AG10803 (cell line): ENCODE measurements at regions not wholly inside any gene's neighbourhood (a gene's known extent, or its start where the extent isn't known, plus 50 kb on each side); places are given as distances from the start of the nearest gene placed in this dataset.
"Not testable (repeated sequence)": the region's sequence is repeated elsewhere in the genome, so short reads cannot be mapped to it uniquely, and the experiment has no call there.

Experiments
- DNase-seq: peaks from one replicate; pipeline ENCODE4 v3.0.0; 2010; ENCODE audit warnings: low read depth
- H3K4me3 ChIP-seq: 2 replicates; pipeline ENCODE4 v1.5.1; 2011; ENCODE audit warnings: mild to moderate bottlenecking, low read length, control low read depth
- CTCF ChIP-seq: conservative IDR thresholded peaks from 2 replicates; pipeline ENCODE4 v1.5.1; 2011; ENCODE audit warnings: mild to moderate bottlenecking, low read length, control low read depth, inconsistent platforms

DNA sequence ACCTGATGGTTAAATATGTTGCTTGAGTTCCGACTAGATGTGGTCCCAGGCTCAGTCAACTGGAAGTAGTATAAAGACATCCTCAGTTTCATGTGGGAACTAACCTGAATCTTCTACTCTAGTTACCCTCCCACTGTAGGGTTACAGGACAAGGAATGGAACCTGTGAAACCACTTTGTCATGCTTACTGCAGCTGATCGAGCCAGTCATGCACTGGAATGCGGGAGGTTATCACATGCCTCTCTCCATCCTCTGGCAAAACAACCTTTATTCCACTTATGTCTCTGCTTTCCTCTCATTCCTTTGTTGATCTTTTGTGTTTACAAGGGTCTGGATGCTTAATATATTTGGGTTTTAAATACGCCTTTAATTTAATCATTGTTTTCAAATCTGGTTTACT lies 111.9 kb upstream of the DDHD1 start:
- no peak for TF ChIP-seq CTCF
- no peak overlapping the region for H3K4me3 ChIP-seq
- no peak for DNase-seq

DNA sequence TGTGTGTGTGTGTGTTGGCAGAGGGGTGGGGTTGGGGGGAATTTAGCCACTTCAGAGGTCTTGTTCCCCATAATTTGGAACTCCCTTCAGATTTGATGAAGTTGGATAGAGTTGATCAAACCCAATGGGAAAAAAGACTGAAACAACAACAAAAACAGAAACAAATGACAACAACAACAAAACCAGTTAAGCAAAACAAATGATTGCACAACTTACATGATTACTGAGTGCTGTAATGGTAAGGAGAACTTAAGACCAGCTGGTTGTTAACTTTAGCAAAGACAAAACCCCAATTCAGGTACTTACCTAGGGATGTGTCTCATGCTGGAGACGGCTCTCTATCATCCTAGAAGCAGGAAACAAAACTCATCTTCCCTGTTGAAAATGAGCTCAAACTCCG lies 107.8 kb upstream of the DDHD1 start:
- TF ChIP-seq CTCF: no peak
- DNase-seq: no peak
- no peak overlapping the region for H3K4me3 ChIP-seq

- TF ChIP-seq CTCF: no peak
- DNase-seq: no peak
- no peak overlapping the region for H3K4me3 ChIP-seq
Measured at GRCh38 chr14:53260286-53260685, 107.2 kb upstream of the DDHD1 start.

GRCh38 chr14:53252141-53252540 lies 99.0 kb upstream of the DDHD1 start:
- no peak for DNase-seq
- no peak overlapping the region for H3K4me3 ChIP-seq

DNA sequence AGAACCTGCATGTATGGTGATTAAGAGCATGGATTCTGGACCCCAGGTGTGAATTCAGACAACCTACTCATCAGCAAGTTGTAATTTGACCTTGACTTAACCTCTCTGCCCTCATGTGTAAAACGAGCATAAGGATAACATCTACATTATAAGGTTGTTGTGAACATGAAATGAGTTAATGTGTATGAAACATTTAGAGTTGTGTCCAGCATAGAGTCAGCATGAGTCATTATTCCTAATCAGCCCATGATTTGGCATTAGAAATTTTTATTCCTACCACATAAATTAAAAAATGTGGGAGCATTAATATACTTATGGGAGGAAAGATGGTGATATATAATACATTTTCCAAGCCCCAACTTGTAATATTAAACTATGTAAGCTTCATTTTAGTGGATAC lies 95.9 kb upstream of the DDHD1 start:
- TF ChIP-seq CTCF: no peak

More at GRCh38 chr14:53252141-53252540, 99.0 kb upstream of the DDHD1 start:
- TF ChIP-seq CTCF: no peak

DNA sequence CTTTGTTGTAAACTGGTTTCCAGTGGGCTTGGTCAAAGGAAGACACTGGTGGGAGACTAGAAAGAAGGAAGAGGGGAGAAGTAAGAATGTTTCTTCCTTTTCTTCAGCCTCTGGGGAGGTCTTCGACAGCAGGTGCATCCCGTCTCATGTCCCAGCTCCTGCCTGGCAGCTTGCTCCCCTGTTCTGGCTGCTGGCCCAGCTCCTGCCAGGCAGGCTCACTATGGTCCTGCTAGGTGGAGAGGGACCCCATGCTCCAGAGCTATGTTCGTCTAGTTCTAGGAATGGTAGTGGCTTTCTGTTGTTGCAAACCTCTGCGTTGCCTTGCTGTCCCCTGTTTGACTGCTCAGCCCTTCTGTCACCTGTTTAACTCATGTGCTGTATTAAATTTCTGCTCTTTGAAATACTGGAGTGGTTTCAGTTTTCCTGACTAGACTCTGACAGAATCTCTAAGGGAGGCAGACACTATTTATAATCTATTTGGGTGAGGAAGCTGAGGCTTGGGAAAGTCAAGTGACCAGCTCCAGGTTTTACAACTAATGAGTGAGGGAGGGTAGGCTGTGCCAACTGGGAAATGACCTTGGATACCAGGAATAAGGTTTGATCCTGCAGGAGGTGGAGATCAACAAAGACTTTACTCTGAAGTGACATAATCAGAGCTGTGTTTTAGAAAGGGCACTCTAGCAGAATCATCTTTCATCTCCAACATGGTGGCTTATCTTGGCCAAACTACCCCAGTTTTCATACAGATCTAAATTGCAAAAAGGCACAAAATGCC lies 94.7 kb upstream of the DDHD1 start:
- TF ChIP-seq CTCF: no peak
- H3K4me3 ChIP-seq: no peak overlapping the region
- no peak for DNase-seq

More for the DNA sequence above, 95.9 kb upstream of the DDHD1 start:
- H3K4me3 ChIP-seq: no peak overlapping the region
- DNase-seq: no peak

- H3K4me3 ChIP-seq, DNase-seq: not testable (repeated sequence)
Measured at GRCh38 chr14:53242898-53243297, 89.8 kb upstream of the DDHD1 start.
